Mesenchymal stem cell (in vitro differentiated cells and primary cell): ENCODE measurements at regions not wholly inside any gene's neighbourhood (a gene's known extent, or its start where the extent isn't known, plus 50 kb on each side); places are given as distances from the start of the nearest gene placed in this dataset.
A peak's percentile ranks its signal among the peaks of the same experiment; 100 is the strongest.

Experiments used
- DNase-seq: peaks from one replicate; pipeline ENCODE4 v3.0.0-alpha.2; 2013
- H2AFZ ChIP-seq: one replicate; pipeline ENCODE4 v1.6.1; 2013; ENCODE audit warnings: low read depth, mild to moderate bottlenecking, control low read depth, inconsistent platforms, low read length, moderate library complexity
- H2AK5ac ChIP-seq: 2 replicates; pipeline ENCODE4 v1.6.1; 2013; ENCODE audit warnings: low read length, moderate library complexity, mild to moderate bottlenecking, inconsistent platforms; ENCODE audit not compliant: severe bottlenecking
- H2BK120ac ChIP-seq: one replicate; pipeline ENCODE4 v1.6.1; 2013; ENCODE audit warnings: low read depth, mild to moderate bottlenecking, inconsistent platforms, low read length, moderate library complexity
- H2BK12ac ChIP-seq, 2 experiments: one replicate each; pipeline ENCODE4 v1.6.1; 2013; ENCODE audit warnings: inconsistent platforms in 2 of 2, low read length in 2 of 2, mild to moderate bottlenecking in 2 of 2, moderate library complexity in 2 of 2, control low read depth in 1 of 2
- H2BK15ac ChIP-seq: one replicate; pipeline ENCODE4 v1.6.1; 2013; ENCODE audit warnings: mild to moderate bottlenecking, low read depth, inconsistent platforms; ENCODE audit not compliant: poor library complexity, severe bottlenecking
- H2BK5ac ChIP-seq: 2 replicates; pipeline ENCODE4 v1.6.1; 2013; ENCODE audit warnings: low read depth, mild to moderate bottlenecking, low read length, control low read depth, inconsistent platforms; ENCODE audit not compliant: poor library complexity, severe bottlenecking
- H3K14ac ChIP-seq, 2 experiments: one replicate each; pipeline ENCODE4 v1.6.1; 2013; ENCODE audit warnings: inconsistent platforms in 2 of 2, low read length in 2 of 2, control low read depth in 1 of 2, mild to moderate bottlenecking in 1 of 2, moderate library complexity in 1 of 2
- H3K18ac ChIP-seq, 2 experiments: one replicate each; pipeline ENCODE4 v1.6.1; 2013; ENCODE audit warnings: inconsistent platforms in 2 of 2, low read length in 2 of 2, control low read depth in 1 of 2, low read depth in 1 of 2, mild to moderate bottlenecking in 1 of 2
- H3K23ac ChIP-seq, 2 experiments: one replicate each; pipeline ENCODE4 v1.6.1; 2013; ENCODE audit warnings: inconsistent platforms in 2 of 2, low read length in 2 of 2, mild to moderate bottlenecking in 2 of 2, moderate library complexity in 2 of 2, control low read depth in 1 of 2
- H3K27ac ChIP-seq: 2 replicates; pipeline ENCODE4 v1.5.1; 2013; ENCODE audit warnings: mild to moderate bottlenecking, moderate library complexity, low read length, control low read depth, inconsistent platforms; ENCODE audit not compliant: poor library complexity, severe bottlenecking
- H3K27me3 ChIP-seq, 2 experiments: 2 replicates each; pipeline versions ENCODE4 v1.6.1 to v1.7.0; 2013; ENCODE audit warnings: low read length in 2 of 2, mild to moderate bottlenecking in 2 of 2, moderate library complexity in 2 of 2, control low read depth in 1 of 2, inconsistent platforms in 1 of 2; ENCODE audit not compliant: control insufficient read depth in 1 of 2, insufficient read depth in 1 of 2
- H3K36me3 ChIP-seq, 2 experiments: 2 replicates each; pipeline versions ENCODE4 v1.6.1 to v1.7.0; 2013; ENCODE audit warnings: low read length in 2 of 2, control low read depth in 1 of 2, inconsistent platforms in 1 of 2, low read depth in 1 of 2, mild to moderate bottlenecking in 1 of 2; ENCODE audit not compliant: insufficient read depth in 2 of 2, control insufficient read depth in 1 of 2
- H3K4ac ChIP-seq, 2 experiments: one replicate each; pipeline ENCODE4 v1.6.1; 2013; ENCODE audit warnings: inconsistent platforms in 2 of 2, low read length in 2 of 2, mild to moderate bottlenecking in 2 of 2, moderate library complexity in 2 of 2, control low read depth in 1 of 2, low read depth in 1 of 2
- H3K4me1 ChIP-seq: 2 replicates; pipeline ENCODE4 v1.6.1; 2013; ENCODE audit warnings: low read depth, low read length, control low read depth; ENCODE audit not compliant: control insufficient read depth, insufficient read depth
- H3K4me2 ChIP-seq: 2 replicates; pipeline ENCODE4 v1.6.1; 2013; ENCODE audit warnings: low read length, mild to moderate bottlenecking, inconsistent platforms; ENCODE audit not compliant: poor library complexity, severe bottlenecking
- H3K4me3 ChIP-seq, 2 experiments: 2 replicates each; pipeline versions ENCODE4 v1.5.1 to v1.7.0; 2013; ENCODE audit warnings: low read length in 2 of 2, mild to moderate bottlenecking in 2 of 2, control low read depth in 1 of 2, low read depth in 1 of 2; ENCODE audit not compliant: insufficient read depth in 1 of 2
- H3K79me1 ChIP-seq: replicated peaks from 2 replicates; pipeline ENCODE4 v1.6.1; 2013; ENCODE audit warnings: mild to moderate bottlenecking, control low read depth, low read length, inconsistent platforms; ENCODE audit not compliant: poor library complexity, severe bottlenecking
- H3K9ac ChIP-seq: 2 replicates; pipeline ENCODE4 v1.7.0; 2013; ENCODE audit warnings: mild to moderate bottlenecking, low read length, moderate library complexity
- H3K9me3 ChIP-seq: 2 replicates; pipeline ENCODE4 v1.7.0; 2013; ENCODE audit warnings: mild to moderate bottlenecking, low read length; ENCODE audit not compliant: control insufficient read depth
- H4K8ac ChIP-seq: one replicate; pipeline ENCODE4 v1.6.1; 2013; ENCODE audit warnings: inconsistent platforms, mild to moderate bottlenecking, low read length, moderate library complexity
- H4K91ac ChIP-seq: one replicate; pipeline ENCODE4 v1.6.1; 2013; ENCODE audit warnings: mild to moderate bottlenecking, low read length, inconsistent platforms
- WGBS: methylation state at CpG from one replicate; pipeline ENCODE4 v1.1.7; 2013; ENCODE audit warnings: mixed read lengths; 5-methylcytosine and 5-hydroxymethylcytosine counted together

- Histone ChIP-seq H4K91ac (no peak overlapping the region), H3K27me3 (no peaks in the 10 kb centered on the region), H3K18ac (no peak overlapping the region), H2BK120ac (no peak overlapping the region), H3K14ac (no peak overlapping the region), H3K23ac (no peak overlapping the region), H3K79me1 (no peaks in the 10 kb centered on the region), H3K27ac (no peak overlapping the region), H3K4ac (no peak overlapping the region), H3K36me3 (no peaks in the 10 kb centered on the region), H3K4me2 (no peak overlapping the region), H3K4me3 (no peak overlapping the region), H4K8ac (no peak overlapping the region), H3K9me3 (no peaks in the 10 kb centered on the region), H2AK5ac (no peak overlapping the region), H2BK5ac (no peak overlapping the region), H2BK12ac (no peak overlapping the region), H3K9ac (no peak overlapping the region), H2BK15ac (no peak overlapping the region), H3K4me1 (no peaks in the 10 kb centered on the region), H2AFZ (no peak overlapping the region)
- no peak for DNase-seq
- 88% methylated on average over 16 of the region's 19 CpGs for WGBS
Measured at GRCh38 chr10:42477170-42477569, 161.2 kb downstream of the ZNF33B start.

GRCh38 chr10:42476101-42476500 lies 162.3 kb downstream of the ZNF33B start:
- peak overlapping the region in 1 of 2 experiments; percentile 72 for H3K4me3 ChIP-seq
- H3K36me3 ChIP-seq = no peaks in the 10 kb centered on the region
- H3K14ac ChIP-seq = no peak overlapping the region
- H3K4me1 ChIP-seq = no peaks in the 10 kb centered on the region
- no peaks in the 10 kb centered on the region for H3K27me3 ChIP-seq
- no peak overlapping the region for H2AK5ac ChIP-seq
- no peak overlapping the region for H3K27ac ChIP-seq
- 81% methylated on average over 19 of the region's 20 CpGs for WGBS
- no peak for DNase-seq
- no peak overlapping the region for H3K9ac ChIP-seq
- no peak overlapping the region for H3K4ac ChIP-seq
- H2AFZ ChIP-seq = no peak overlapping the region
- no peak overlapping the region for H2BK12ac ChIP-seq
- H4K8ac ChIP-seq = no peak overlapping the region
- no peak overlapping the region for H3K23ac ChIP-seq
- no peaks in the 10 kb centered on the region for H3K79me1 ChIP-seq
- no peak overlapping the region for H2BK5ac ChIP-seq
- H2BK15ac ChIP-seq = no peak overlapping the region
- H3K18ac ChIP-seq = no peak overlapping the region
- no peak overlapping the region for H2BK120ac ChIP-seq
- no peak overlapping the region for H4K91ac ChIP-seq
- peaks cover 7% of the 10 kb centered on the region for H3K9me3 ChIP-seq
- no peak overlapping the region for H3K4me2 ChIP-seq

GRCh38 chr10:42475168-42476098 lies 162.9 kb downstream of the ZNF33B start:
- H3K4me1 ChIP-seq = no peaks in the 10 kb centered on the region
- H3K36me3 ChIP-seq = no peaks in the 10 kb centered on the region
- H2BK120ac ChIP-seq = no peak overlapping the region
- no peaks in the 10 kb centered on the region for H3K79me1 ChIP-seq
- H3K9me3 ChIP-seq = peaks cover 7% of the 10 kb centered on the region
- whole genome bisulfite sequencing = 87% methylated on average over 50 of the region's 52 CpGs
- H3K4me3 ChIP-seq = peak overlapping the region in 1 of 2 experiments; percentile 72
- no peak overlapping the region for H4K91ac ChIP-seq
- no peak overlapping the region for H2AFZ ChIP-seq
- no peak overlapping the region for H3K4me2 ChIP-seq
- no peak for DNase-seq
- no peak overlapping the region for H3K23ac ChIP-seq
- H2BK12ac ChIP-seq = no peak overlapping the region
- no peak overlapping the region for H2BK5ac ChIP-seq
- no peak overlapping the region for H3K27ac ChIP-seq
- no peak overlapping the region for H2BK15ac ChIP-seq
- H3K27me3 ChIP-seq = no peaks in the 10 kb centered on the region
- no peak overlapping the region for H2AK5ac ChIP-seq
- no peak overlapping the region for H3K9ac ChIP-seq
- H3K4ac ChIP-seq = no peak overlapping the region
- H3K14ac ChIP-seq = no peak overlapping the region
- no peak overlapping the region for H4K8ac ChIP-seq
- H3K18ac ChIP-seq = no peak overlapping the region

- Histone ChIP-seq H3K27me3 (no peaks in the 10 kb centered on the region), H2AK5ac (no peak overlapping the region), H4K8ac (no peak overlapping the region), H3K14ac (no peak overlapping the region), H3K4me1 (peaks cover 2% of the 10 kb centered on the region), H2BK5ac (no peak overlapping the region), H4K91ac (no peak overlapping the region), H2BK15ac (no peak overlapping the region), H3K4me2 (no peak overlapping the region), H3K9me3 (peaks cover 9% of the 10 kb centered on the region), H3K4ac (no peak overlapping the region), H3K4me3 (peak overlapping the region in 1 of 2 experiments; percentile 16), H2BK12ac (no peak overlapping the region), H3K9ac (no peak overlapping the region), H3K36me3 (no peaks in the 10 kb centered on the region), H2BK120ac (no peak overlapping the region), H3K18ac (no peak overlapping the region), H3K27ac (no peak overlapping the region), H3K79me1 (no peaks in the 10 kb centered on the region), H2AFZ (no peak overlapping the region), H3K23ac (no peak overlapping the region)
- no peak for DNase-seq
- WGBS = 56% methylated on average over 6 of the region's 6 CpGs
Measured at GRCh38 chr10:42454313-42454712, 184.1 kb downstream of the ZNF33B start.
